ENCODE measurements at regions not wholly inside any gene's neighbourhood (a gene's known extent, or its start where the extent isn't known, plus 50 kb on each side); places are given as distances from the start of the nearest gene placed in this dataset.

DNA sequence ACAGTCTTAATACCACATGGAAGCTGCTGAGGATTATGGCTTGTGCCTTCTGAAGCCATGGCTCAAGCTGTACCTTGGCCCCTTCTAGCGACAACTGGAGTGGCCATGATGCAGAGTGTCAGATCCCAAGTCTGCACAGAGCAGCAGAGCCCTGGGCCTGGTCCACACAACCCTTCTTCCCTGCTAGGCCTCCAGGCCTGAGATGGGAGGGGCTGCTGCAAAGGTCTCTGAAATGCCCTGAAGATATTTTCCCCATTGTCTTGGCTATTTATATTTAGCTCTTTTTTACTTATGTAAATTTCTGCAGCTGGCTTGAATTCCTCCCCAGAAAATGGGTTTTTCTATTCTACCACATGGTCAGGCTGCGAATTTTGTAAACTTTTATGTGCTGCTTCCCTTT, 804.6 kb upstream of the ZWINT start:
- TF ChIP-seq MAFK (conservative IDR thresholded peaks at IDR 0.05 in 1 of 2, IDR thresholded peaks at IDR 0.05 in 1 of 2; ENCODE audit: low read length in 2 of 2) = no peak
- TF ChIP-seq, protein P1, sequence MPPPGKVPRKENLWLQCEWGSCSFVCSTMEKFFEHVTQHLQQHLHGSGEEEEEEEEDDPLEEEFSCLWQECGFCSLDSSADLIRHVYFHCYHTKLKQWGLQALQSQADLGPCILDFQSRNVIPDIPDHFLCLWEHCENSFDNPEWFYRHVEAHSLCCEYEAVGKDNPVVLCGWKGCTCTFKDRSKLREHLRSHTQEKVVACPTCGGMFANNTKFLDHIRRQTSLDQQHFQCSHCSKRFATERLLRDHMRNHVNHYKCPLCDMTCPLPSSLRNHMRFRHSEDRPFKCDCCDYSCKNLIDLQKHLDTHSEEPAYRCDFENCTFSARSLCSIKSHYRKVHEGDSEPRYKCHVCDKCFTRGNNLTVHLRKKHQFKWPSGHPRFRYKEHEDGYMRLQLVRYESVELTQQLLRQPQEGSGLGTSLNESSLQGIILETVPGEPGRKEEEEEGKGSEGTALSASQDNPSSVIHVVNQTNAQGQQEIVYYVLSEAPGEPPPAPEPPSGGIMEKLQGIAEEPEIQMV (CRISPR knock-in tag; IDR thresholded peaks at IDR 0.05; ENCODE audit: low read depth) = no peak
- no peak for TF ChIP-seq EP300 (IDR thresholded peaks at IDR 0.05; ENCODE audit: low read depth in 2 of 2, low read length in 2 of 2)
- no peak for TF ChIP-seq EP300 (CRISPR knock-in tag; IDR thresholded peaks at IDR 0.05; ENCODE audit: borderline replicate concordance)

Data from HepG2 (cell line).